IPS-NIHi11 (cell line): ENCODE measurements at regions not wholly inside any gene's neighbourhood (a gene's known extent, or its start where the extent isn't known, plus 50 kb on each side); places are given as distances from the start of the nearest gene placed in this dataset.

Source experiments
- DNase-seq: peaks from one replicate; pipeline ENCODE4 v3.0.0; 2012; ENCODE audit warnings: mixed read lengths, low spot score

GRCh38 chr10:78274491-78274890 lies 240.8 kb downstream of the RPS24 start:
- DNase-seq, result no peak

- no peak for DNase-seq
Measured at GRCh38 chr10:78276139-78276538, 242.5 kb downstream of the RPS24 start.

- no peak for DNase-seq
Measured at GRCh38 chr10:78277314-78278057, 243.8 kb downstream of the RPS24 start.

- DNase-seq, result no peak
Measured at GRCh38 chr10:78278058-78278404, 244.4 kb downstream of the RPS24 start.

GRCh38 chr10:78279756-78280155 lies 246.1 kb downstream of the RPS24 start:
- DNase-seq, result no peak

- DNase-seq, result no peak
Measured at GRCh38 chr10:78280604-78281003, 246.9 kb downstream of the RPS24 start.

GRCh38 chr10:78281627-78282026 lies 248.0 kb downstream of the RPS24 start:
- DNase-seq, result no peak

GRCh38 chr10:78283069-78283682 lies 249.5 kb downstream of the RPS24 start:
- peak; percentile 67 for DNase-seq

GRCh38 chr10:78284381-78284780 lies 250.7 kb downstream of the RPS24 start:
- DNase-seq, result no peak

GRCh38 chr10:78285226-78285625 lies 251.6 kb downstream of the RPS24 start:
- no peak for DNase-seq

- DNase-seq, result peak; percentile 70
Measured at GRCh38 chr10:78286186-78286585, 252.5 kb downstream of the RPS24 start.

GRCh38 chr10:78286668-78287067 lies 253.0 kb downstream of the RPS24 start:
- DNase-seq, result no peak

GRCh38 chr10:78287618-78288017 lies 254.0 kb downstream of the RPS24 start:
- no peak for DNase-seq

GRCh38 chr10:78288663-78289062 lies 255.0 kb downstream of the RPS24 start:
- no peak for DNase-seq

- no peak for DNase-seq
Measured at GRCh38 chr10:78290131-78290750, 256.6 kb downstream of the RPS24 start.

- DNase-seq, result no peak
Measured at GRCh38 chr10:78291722-78292121, 258.1 kb downstream of the RPS24 start.

GRCh38 chr10:78292250-78292981 lies 258.8 kb downstream of the RPS24 start:
- no peak for DNase-seq

- peak; percentile 53 for DNase-seq
Measured at GRCh38 chr10:78292982-78293865, 259.6 kb downstream of the RPS24 start.

GRCh38 chr10:78295242-78295641 lies 261.6 kb downstream of the RPS24 start:
- DNase-seq, result no peak

GRCh38 chr10:78296785-78297184 lies 263.1 kb downstream of the RPS24 start:
- no peak for DNase-seq

GRCh38 chr10:78297997-78298396 lies 264.3 kb downstream of the RPS24 start:
- no peak for DNase-seq

GRCh38 chr10:78298835-78299234 lies 265.2 kb downstream of the RPS24 start:
- no peak for DNase-seq
